ENCODE measurements at regions not wholly inside any gene's neighbourhood (a gene's known extent, or its start where the extent isn't known, plus 50 kb on each side); places are given as distances from the start of the nearest gene placed in this dataset.

DNA sequence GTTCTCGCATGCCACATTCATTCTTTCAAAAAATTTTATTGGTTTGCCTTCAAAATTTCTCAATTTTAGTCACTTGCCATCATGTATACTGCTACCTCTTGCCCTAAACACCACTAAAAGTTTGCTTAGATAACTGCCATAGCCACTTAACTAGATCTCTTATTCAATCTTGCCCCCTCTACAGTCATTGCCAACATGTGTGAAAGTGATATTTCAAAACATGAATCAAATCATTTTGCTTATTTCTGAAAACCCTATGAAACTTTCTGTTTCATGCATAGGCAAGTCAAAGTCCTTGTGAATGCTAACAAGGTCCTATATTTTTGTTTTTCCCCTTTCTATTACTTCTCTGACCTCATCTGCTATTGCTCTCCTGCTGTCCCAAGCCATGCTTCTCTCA lies 397.1 kb downstream of the KCNJ3 start:
- no peak overlapping the region for H3K4me3 ChIP-seq (ENCODE audit: low read depth, low read length)
- no peak for DNase-seq (ENCODE audit: low read depth)
- TF ChIP-seq, protein P1, sequence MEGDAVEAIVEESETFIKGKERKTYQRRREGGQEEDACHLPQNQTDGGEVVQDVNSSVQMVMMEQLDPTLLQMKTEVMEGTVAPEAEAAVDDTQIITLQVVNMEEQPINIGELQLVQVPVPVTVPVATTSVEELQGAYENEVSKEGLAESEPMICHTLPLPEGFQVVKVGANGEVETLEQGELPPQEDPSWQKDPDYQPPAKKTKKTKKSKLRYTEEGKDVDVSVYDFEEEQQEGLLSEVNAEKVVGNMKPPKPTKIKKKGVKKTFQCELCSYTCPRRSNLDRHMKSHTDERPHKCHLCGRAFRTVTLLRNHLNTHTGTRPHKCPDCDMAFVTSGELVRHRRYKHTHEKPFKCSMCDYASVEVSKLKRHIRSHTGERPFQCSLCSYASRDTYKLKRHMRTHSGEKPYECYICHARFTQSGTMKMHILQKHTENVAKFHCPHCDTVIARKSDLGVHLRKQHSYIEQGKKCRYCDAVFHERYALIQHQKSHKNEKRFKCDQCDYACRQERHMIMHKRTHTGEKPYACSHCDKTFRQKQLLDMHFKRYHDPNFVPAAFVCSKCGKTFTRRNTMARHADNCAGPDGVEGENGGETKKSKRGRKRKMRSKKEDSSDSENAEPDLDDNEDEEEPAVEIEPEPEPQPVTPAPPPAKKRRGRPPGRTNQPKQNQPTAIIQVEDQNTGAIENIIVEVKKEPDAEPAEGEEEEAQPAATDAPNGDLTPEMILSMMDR (IDR thresholded peaks at IDR 0.05; ENCODE audit: insufficient read depth, low read length): no peak

DNA sequence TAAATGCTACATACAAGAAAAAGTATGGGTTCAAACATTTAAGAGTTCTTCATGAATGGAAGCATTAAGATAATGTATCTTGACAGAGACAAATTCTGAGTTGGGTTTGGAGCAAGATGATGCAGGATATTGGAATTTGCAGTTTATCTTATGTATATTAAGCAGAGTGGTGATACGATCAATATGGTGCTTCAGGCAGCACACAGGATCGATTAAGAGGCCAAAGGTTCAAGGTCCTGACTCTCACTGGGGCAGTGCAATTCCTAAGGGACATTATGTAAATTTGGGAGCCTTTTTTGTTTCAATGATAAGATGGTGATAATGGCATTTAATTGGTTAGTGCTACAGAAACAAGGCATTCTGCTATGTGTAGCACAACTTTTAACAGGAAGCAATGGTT lies 381.9 kb downstream of the KCNJ3 start:
- DNase-seq (ENCODE audit: low read depth): no peak
- TF ChIP-seq, protein P1 (IDR thresholded peaks at IDR 0.05; ENCODE audit: insufficient read depth, low read length): no peak
- H3K4me3 ChIP-seq (ENCODE audit: low read depth, low read length): no peak overlapping the region

DNA sequence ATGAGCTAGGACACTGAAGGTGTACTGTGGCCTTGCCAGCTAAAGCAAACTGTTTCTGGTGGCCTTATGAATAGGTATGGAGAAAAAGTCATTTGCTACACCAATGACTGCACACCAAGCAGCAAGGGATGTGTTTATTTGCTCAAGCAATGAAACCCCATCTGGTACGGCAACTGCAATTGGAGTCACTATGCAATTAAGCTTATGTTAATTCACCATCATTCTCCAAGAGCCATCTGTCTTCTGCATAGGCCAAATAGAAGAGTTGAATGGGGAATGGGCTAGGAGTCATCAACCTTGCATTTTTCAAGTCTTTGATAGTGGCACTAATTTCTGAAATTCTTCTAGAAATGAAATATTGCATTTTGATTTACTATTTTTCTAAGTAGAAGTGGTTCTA lies 372.0 kb downstream of the KCNJ3 start:
- no peak for DNase-seq (ENCODE audit: low read depth)
- TF ChIP-seq, protein P1 (IDR thresholded peaks at IDR 0.05; ENCODE audit: insufficient read depth, low read length): no peak
- no peak overlapping the region for H3K4me3 ChIP-seq (ENCODE audit: low read depth, low read length)

DNA sequence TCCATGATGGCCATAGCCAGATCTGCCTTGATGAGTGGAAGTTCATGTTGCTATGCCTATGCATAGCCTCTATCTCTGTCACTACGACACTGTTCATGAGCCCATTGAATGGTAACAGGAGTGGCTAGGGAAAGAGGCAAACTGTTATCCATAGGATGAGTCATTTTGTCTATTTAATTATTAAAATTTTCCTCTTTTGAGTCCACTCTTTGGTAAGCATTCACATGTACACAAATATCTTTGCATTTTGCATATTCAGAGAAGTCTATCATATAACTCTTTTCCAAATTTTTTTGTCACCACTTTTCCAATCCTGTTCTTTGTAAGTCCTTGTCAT lies 364.4 kb downstream of the KCNJ3 start:
- TF ChIP-seq, protein P1 (IDR thresholded peaks at IDR 0.05; ENCODE audit: insufficient read depth, low read length): no peak
- no peak overlapping the region for H3K4me3 ChIP-seq (ENCODE audit: low read depth, low read length)
- no peak for DNase-seq (ENCODE audit: low read depth)

DNA sequence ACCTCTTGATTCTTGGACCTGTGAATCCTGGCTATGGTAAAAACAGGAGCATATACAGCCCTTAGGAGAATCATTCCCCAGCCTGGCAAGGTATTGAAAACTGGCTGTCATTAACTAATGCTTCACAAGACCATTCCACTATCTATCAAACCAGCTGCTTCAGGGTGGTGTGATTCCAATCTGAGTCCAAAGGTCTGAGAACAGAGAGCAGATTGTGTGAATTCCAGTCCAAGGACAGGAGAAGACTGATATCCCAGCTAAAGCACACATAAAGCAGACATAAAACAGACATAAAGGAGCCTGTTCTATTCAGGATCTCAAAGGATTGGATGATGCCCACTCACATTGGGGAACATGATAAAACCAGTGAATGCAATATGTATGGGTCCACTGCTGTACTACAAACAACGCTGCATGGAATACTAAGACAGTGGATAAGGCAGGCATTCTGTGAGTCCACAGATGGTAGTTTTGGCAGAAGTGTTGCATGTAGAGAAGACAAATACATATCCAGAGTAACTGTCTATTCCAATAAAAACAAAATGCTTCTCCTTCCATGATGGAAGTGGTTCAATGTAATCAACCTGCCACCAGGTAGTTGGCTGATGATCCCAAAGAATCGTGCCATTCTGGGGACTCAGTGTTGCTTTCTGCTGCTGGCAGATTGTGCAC lies 363.9 kb downstream of the KCNJ3 start:
- TF ChIP-seq, protein P1 (IDR thresholded peaks at IDR 0.05; ENCODE audit: insufficient read depth, low read length): no peak
- no peak overlapping the region for H3K4me3 ChIP-seq (ENCODE audit: low read depth, low read length)
- no peak for DNase-seq (ENCODE audit: low read depth)

DNA sequence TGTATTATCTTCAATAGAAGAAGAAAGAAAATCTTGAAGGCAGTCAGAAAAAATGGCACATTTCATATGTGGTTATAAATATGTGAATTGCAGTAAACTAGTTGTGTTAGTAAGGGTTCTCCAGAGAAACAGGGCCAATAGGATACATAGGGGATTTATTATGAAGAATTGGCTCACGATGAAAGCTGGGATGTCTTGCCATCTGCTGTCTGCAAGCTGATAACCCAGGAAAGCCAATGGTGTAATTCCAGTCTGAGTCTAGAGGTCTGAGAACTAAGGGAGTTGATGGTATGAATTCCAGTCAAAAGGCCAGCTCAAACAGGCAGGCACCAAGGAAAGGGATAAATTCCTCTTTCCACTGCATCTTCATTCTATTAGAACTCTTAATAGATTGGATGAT lies 362.4 kb downstream of the KCNJ3 start:
- TF ChIP-seq, protein P1 (IDR thresholded peaks at IDR 0.05; ENCODE audit: insufficient read depth, low read length): no peak
- no peak overlapping the region for H3K4me3 ChIP-seq (ENCODE audit: low read depth, low read length)
- no peak for DNase-seq (ENCODE audit: low read depth)

DNA sequence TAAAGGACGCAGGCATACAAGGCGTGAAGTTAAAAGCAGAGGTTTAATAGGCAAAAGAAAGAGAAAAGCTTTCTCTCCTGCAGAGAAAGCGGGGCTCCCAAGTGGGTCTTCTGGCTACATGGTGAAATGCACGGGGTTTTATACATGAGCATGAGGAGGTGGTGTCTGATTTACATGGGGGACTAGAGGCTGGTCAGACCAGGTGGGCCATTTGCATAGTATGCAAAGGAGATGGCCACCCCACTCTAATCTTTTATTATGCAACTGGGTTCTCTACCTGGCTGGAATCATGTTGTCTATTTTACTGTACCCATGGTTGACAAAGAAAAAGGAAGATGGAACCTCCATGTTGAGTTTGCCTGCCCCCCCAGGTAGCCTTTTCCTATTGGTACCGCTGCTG lies 356.2 kb downstream of the KCNJ3 start:
- no peak for DNase-seq (ENCODE audit: low read depth)
- no peak overlapping the region for H3K4me3 ChIP-seq (ENCODE audit: low read depth, low read length)
- TF ChIP-seq, protein P1 (IDR thresholded peaks at IDR 0.05; ENCODE audit: insufficient read depth, low read length): no peak
